NCI-H2029 treated with DMSO at 0.1 percent for 48 hours (cell line): ENCODE measurements at regions not wholly inside any gene's neighbourhood (a gene's known extent, or its start where the extent isn't known, plus 50 kb on each side); places are given as distances from the start of the nearest gene placed in this dataset.

ENCODE experiments used
- DNase-seq: peaks from one replicate; lab custom pipeline; 2025; lab: John Stamatoyannopoulos, UW

GRCh38 chr15:93266291-93266690 lies 177.3 kb upstream of the RGMA start:
- DNase-seq: no peak

GRCh38 chr15:93265111-93265556 lies 176.1 kb upstream of the RGMA start:
- no peak for DNase-seq

GRCh38 chr15:93261845-93262244 lies 172.8 kb upstream of the RGMA start:
- no peak for DNase-seq

DNA sequence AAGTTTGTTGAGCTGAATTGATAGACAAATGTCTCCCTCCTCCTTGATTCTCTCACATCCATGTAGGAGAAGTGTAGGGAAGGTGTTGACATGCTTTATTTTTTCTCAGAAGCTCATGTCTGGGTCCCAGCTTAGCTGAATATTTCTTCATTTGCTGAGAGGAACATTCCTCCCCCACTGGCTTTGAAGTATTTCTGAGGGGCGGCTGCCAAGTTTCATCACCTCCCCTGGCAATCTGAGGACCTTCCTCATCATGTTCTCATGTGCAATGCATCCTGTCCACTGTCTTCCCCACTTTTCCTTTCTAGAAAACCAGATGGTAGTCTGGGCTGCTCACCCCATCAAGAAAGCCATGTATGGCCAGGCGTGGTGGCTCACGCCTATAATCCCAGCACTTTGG lies 168.9 kb upstream of the RGMA start:
- DNase-seq: no peak

GRCh38 chr15:93253681-93254080 lies 164.7 kb upstream of the RGMA start:
- no peak for DNase-seq

DNA sequence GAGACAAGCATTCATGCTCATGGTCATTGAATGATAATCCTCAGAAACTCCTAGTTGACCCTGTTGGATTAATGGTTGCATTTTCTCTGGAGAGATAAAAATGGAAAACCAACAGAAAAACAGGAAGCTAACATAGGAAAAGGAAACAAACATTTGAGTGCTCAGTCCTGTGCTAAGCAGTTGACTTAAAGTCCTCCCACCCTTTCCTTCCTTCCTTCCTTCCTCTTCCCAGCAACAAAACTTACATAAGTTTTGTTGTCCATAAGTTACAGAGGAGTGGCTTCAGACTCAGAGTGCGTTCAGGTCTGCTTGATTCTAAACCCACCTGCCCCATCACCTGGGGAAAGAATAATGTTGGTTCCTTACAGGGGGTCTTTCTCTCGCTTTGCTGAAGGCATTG lies 163.8 kb upstream of the RGMA start:
- no peak for DNase-seq

GRCh38 chr15:93250950-93251349 lies 161.9 kb upstream of the RGMA start:
- no peak for DNase-seq

- DNase-seq: no peak
Observed at GRCh38 chr15:93250209-93250608, 161.2 kb upstream of the RGMA start.

- DNase-seq: no peak
Observed at GRCh38 chr15:93249623-93250022, 160.6 kb upstream of the RGMA start.

GRCh38 chr15:93247466-93248121 lies 158.6 kb upstream of the RGMA start:
- no peak for DNase-seq

DNA sequence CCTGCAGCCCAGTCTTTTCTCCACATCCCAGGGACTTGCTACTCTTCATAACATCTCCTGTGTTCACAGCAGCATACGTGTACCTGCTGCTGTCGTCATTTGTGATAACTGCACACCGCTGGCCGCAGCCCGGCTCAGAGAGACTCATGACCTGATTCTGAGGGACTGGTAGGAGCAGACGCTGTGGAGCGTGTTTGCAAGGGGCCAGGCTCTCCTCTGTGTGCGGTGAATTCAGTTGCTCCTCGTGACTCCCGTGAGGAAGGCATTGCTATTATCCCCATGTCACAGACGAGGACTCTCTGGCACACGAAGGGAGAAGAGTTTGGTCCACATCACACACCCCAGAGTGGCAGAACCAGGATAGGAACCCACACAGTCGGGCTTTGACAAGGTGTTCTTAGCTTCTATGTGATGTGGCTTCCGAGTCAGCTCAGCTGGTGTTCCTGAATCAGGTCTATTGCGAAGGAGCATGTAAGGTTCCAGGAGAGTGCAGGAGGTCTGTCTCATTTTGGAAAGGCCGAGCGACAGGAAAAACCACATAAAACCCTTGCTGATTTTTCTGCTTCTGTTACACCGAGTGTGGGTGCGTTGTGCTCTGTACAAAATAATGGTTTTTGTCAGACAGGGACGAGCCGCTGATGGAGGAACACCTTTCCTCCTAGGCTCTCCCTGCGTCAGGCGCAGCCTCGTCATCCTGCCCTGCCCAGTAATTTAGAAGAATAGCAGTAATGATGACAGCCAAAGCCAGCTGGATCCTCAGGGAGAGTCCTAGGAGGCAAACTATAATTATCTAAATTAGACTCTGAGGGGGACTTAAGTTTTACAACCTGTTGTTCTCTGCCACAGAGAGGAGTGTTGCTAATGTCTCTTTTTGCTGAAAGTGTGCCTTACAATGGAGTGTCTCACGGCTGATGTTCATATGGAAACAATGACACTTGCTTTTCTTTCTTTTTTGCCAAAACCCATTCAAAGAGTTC lies 157.5 kb upstream of the RGMA start:
- no peak for DNase-seq

DNA sequence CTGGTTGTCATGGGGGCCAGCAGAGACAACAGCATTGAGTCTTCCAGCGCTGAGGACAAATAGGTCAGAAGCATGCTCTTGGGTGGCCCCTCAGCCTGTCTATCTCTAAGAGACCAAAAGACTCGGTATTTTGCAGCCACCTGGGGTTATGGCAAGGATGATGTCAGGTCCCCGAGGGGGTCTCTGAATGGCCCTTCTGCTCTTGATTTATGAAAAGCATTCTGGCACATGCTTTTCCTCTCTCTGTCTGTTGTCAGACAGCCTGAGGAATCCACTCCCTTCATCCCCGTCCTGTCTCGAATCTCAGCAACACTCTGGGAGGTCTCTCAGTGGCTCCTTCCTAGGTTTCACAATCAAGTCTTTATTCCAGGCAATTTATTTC lies 156.6 kb upstream of the RGMA start:
- no peak for DNase-seq

GRCh38 chr15:93244696-93245660 lies 156.0 kb upstream of the RGMA start:
- DNase-seq: no peak

DNA sequence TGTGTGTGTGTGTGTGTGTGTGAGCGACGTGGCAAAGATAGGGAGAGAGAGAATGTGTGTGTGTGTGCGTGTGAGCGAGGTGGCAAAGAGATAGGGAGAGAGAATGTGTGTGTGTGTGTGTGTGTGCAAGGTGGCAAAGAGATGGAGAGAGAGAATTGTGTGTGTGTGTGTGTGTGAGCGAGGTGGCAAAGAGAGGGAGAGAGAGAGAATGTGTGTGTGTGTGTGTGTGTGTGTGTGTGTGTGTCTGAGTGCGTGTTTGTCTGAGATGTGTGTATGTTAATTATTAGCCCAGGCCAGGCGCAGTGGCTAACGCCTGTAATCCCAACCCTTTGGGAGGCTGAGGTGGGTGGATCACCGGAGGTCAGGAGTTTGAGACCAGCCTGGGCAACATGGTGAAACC lies 154.6 kb upstream of the RGMA start:
- no peak for DNase-seq

DNA sequence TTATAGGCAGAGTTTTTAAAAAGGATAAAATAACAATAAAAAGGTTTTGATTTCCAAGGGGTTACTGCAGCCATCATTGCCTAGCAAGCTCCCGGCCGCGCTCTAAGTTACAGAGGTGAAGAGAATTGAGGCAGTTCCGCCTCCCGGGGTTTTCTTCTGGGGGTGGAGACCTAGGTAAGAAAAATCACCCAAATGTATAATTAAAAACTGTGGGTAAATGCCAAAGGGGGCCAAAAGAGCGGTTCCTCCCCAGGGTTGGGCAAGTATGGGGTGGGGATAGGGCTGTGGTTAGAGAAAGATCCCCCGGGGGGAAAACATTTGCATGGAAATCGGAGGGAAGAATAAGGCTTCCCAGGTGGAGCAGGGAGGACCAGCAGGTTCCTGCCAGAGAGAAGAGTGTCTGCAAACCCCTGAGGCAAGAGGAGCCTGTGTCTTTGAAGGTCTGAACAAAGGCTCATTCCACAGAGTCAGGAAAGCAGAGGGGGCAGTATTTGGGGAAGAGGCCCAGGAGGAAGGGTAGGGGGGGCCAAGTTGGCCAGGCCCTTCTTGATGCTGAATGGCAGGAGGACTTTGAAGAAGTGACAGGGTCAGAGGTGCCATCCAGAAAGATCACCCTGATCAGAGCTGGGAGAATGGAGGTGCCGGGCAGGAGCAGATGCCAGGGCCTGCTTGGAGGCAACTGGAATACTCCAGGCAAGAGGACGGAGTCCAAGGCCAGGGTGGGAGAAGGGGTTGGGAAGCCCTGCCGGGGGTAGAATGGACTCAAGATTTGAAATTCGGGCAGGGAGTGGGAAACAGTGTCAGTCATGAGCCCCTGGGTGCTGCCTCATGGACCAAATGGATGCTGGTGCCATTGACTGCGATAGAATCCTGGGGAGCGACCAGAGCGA lies 152.9 kb upstream of the RGMA start:
- DNase-seq: no peak

DNA sequence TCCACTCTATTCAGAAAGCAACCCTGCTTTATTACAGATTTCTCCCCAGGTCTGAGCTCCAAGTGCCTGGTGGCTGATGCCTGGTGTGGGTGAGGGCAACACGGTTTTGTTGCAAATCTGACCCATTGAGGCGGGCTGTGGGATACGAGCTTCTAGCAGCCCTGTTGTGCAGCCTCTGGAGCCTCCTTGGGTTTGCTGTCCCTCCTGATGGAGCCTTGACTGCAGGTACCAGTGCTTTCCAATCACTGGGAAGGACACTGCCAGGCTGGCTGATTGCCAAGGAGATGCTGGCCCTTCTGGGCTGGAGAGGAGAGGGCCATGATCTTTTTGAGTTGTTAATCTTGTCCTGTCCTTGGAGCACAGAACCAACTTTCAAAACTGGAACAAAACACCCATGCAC lies 151.0 kb upstream of the RGMA start:
- no peak for DNase-seq

DNA sequence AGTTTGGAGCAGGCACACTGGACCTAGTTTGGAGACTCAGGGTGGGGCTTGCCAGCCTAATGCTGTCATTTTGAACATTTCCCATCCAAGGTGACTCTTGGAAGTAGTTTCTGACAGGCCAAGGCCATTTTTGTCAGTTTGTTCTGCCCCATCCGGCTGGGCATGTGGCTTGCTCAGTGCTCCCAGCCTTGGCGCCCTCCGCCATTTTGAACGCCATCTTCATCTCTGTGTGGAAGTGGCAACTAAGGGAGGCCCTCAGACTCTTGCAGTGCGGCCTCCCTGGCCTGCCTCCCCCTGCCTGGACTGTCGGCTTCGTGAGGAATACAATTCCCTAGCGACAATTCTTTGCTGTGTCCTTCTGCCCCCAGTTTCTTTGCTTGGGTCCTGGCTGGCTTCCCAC lies 150.6 kb upstream of the RGMA start:
- DNase-seq: no peak

DNA sequence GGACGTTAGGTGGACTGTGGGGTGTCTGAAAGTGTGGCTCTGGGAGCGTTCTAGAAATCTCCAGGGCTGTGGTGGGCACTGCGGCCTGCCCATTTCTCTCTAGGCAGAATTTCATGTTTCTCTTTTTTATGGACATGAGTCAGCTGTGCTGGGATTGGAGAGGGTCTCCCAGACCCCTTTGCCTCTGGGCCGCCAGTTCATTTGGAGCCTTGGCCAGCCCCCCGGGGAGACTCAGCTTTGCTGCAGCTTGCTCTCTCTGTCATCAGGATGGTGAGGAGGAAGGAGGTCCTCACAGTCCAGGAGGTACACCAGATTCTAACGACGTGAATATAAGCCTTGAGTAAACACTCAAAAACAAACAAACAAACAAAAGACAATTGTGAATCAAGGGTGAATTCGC lies 149.6 kb upstream of the RGMA start:
- no peak for DNase-seq

- no peak for DNase-seq
Observed at GRCh38 chr15:93235926-93236780, 147.1 kb upstream of the RGMA start.

DNA sequence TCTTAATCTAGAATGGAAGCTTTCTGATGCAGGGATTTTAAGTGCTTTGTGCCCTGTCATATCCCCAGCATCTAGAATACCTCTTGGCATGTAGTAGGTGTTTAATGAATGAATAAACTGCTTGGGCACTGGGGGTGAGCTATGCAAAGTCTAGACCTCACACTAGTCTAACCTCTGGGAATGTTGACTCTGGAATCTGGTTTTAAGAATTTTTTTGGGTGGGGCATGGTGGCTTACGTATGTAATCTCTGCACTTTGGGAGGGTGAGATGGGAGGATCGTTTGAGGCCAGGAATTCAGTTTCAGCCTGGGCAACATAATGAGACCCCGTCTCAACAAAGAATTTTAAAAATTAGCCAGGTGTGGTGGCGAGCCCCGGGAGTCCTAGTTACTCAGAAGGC lies 146.3 kb upstream of the RGMA start:
- no peak for DNase-seq
